HG02759 (cell line): ENCODE measurements at regions not wholly inside any gene's neighbourhood (a gene's known extent, or its start where the extent isn't known, plus 50 kb on each side); places are given as distances from the start of the nearest gene placed in this dataset.
"Not testable (repeated sequence)": the region's sequence is repeated elsewhere in the genome, so short reads cannot be mapped to it uniquely, and the experiment has no call there.

Experiments used
- ATAC-seq: cut with Tn5 transposase; IDR thresholded peaks from one replicate; pipeline ENCODE4 v1.9.1; 2021; ENCODE audit warnings: mild to moderate bottlenecking, moderate library complexity; ENCODE audit not compliant: unreplicated experiment

GRCh38 chrY:18599606-18600005, 53.1 kb downstream of the HSFY1 start:
- ATAC-seq, result not testable (repeated sequence)

- peak; percentile 86 for ATAC-seq
These were observed 54.8 kb downstream of the HSFY1 start for GRCh38 chrY:18601287-18601686.

GRCh38 chrY:18606251-18606650, 59.7 kb downstream of the HSFY1 start:
- ATAC-seq, result not testable (repeated sequence)

GRCh38 chrY:18608205-18608604, 61.7 kb downstream of the HSFY1 start:
- ATAC-seq, result not testable (repeated sequence)

- ATAC-seq, result not testable (repeated sequence)
These were observed 69.3 kb downstream of the HSFY1 start for GRCh38 chrY:18615809-18616208.

- ATAC-seq, result not testable (repeated sequence)
These were observed 83.4 kb downstream of the HSFY1 start for GRCh38 chrY:18629805-18630516.

GRCh38 chrY:18630571-18630970, 84.1 kb downstream of the HSFY1 start:
- ATAC-seq, result not testable (repeated sequence)

- ATAC-seq, result peak; percentile 71
These were observed 85.1 kb downstream of the HSFY1 start for GRCh38 chrY:18631610-18632009.

GRCh38 chrY:18650746-18651145, 104.2 kb downstream of the HSFY1 start:
- ATAC-seq, result no peak

GRCh38 chrY:18664559-18664958, 109.0 kb downstream of the HSFY2 start:
- peak; percentile 89 for ATAC-seq

- peak; percentile 50 for ATAC-seq
These were observed 103.7 kb downstream of the HSFY2 start for GRCh38 chrY:18669790-18670189.

- no peak for ATAC-seq
These were observed 101.6 kb downstream of the HSFY2 start for GRCh38 chrY:18671970-18672369.

GRCh38 chrY:18686027-18686426, 87.5 kb downstream of the HSFY2 start:
- peak; percentile 57 for ATAC-seq

- ATAC-seq, result peak; percentile 70
These were observed 85.2 kb downstream of the HSFY2 start for GRCh38 chrY:18688362-18688761.

GRCh38 chrY:18689420-18689819, 84.1 kb downstream of the HSFY2 start:
- not testable (repeated sequence) for ATAC-seq

- ATAC-seq, result not testable (repeated sequence)
These were observed 83.5 kb downstream of the HSFY2 start for GRCh38 chrY:18689890-18690593.

GRCh38 chrY:18696788-18697187, 76.7 kb downstream of the HSFY2 start:
- ATAC-seq, result not testable (repeated sequence)

- ATAC-seq, result not testable (repeated sequence)
These were observed 69.3 kb downstream of the HSFY2 start for GRCh38 chrY:18704198-18704597.

GRCh38 chrY:18711785-18712184, 61.8 kb downstream of the HSFY2 start:
- not testable (repeated sequence) for ATAC-seq

GRCh38 chrY:18713760-18714159, 59.8 kb downstream of the HSFY2 start:
- ATAC-seq, result not testable (repeated sequence)

- ATAC-seq, result peak; percentile 89
These were observed 54.8 kb downstream of the HSFY2 start for GRCh38 chrY:18718714-18719113.

GRCh38 chrY:18720395-18720794, 53.1 kb downstream of the HSFY2 start:
- ATAC-seq, result not testable (repeated sequence)
